ENCODE measurements at regions not wholly inside any gene's neighbourhood (a gene's known extent, or its start where the extent isn't known, plus 50 kb on each side); places are given as distances from the start of the nearest gene placed in this dataset.

- no peak for TF ChIP-seq ZFP3 (CRISPR knock-in tag; IDR thresholded peaks at IDR 0.05)
- no peak for TF ChIP-seq OSR1 (CRISPR knock-in tag; IDR thresholded peaks at IDR 0.05)
- no peak for TF ChIP-seq RARB (CRISPR knock-in tag; IDR thresholded peaks at IDR 0.05)
- no peak for TF ChIP-seq TCF4 (CRISPR knock-in tag; IDR thresholded peaks at IDR 0.05; ENCODE audit: borderline replicate concordance)
- TF ChIP-seq ARNTL (CRISPR knock-in tag; IDR thresholded peaks at IDR 0.05; ENCODE audit: borderline replicate concordance, low read depth): no peak
- TF ChIP-seq SNAI2 (CRISPR knock-in tag; IDR thresholded peaks at IDR 0.05): no peak
- no peak for TF ChIP-seq POU6F1 (CRISPR knock-in tag; IDR thresholded peaks at IDR 0.05; ENCODE audit: borderline replicate concordance, low read depth)
- TF ChIP-seq CREB5 (CRISPR knock-in tag; IDR thresholded peaks at IDR 0.05; ENCODE audit: low read depth): no peak
- no peak for TF ChIP-seq PATZ1 (CRISPR knock-in tag; IDR thresholded peaks at IDR 0.05; ENCODE audit: borderline replicate concordance)
- no peak for TF ChIP-seq ZFP30 (CRISPR knock-in tag; IDR thresholded peaks at IDR 0.05)
- no peak for TF ChIP-seq GLIS3 (CRISPR knock-in tag; IDR thresholded peaks at IDR 0.05)
- no peak for TF ChIP-seq ZNF565 (CRISPR knock-in tag; conservative IDR thresholded peaks at IDR 0.05; ENCODE audit: low read depth)
- no peak for TF ChIP-seq ZNF70 (CRISPR knock-in tag; IDR thresholded peaks at IDR 0.05)
Observed at GRCh38 chr3:178048768-178049167, 487.5 kb upstream of the KCNMB2 start.

Data from SK-N-SH treated with all-trans-retinoic acid at 6 μM for 48 hours (cell line).